GM19452 (cell line): ENCODE measurements at regions not wholly inside any gene's neighbourhood (a gene's known extent, or its start where the extent isn't known, plus 50 kb on each side); places are given as distances from the start of the nearest gene placed in this dataset.
"Not testable (repeated sequence)": the region's sequence is repeated elsewhere in the genome, so short reads cannot be mapped to it uniquely, and the experiment has no call there.

ENCODE experiments used
- ATAC-seq: cut with Tn5 transposase; IDR thresholded peaks from one replicate; pipeline ENCODE4 v1.9.1; 2021; ENCODE audit not compliant: unreplicated experiment

- ATAC-seq: not testable (repeated sequence)
Observed at GRCh38 chr5:112026879-112027278, 269.9 kb upstream of the NREP start.

- ATAC-seq: peak; percentile 68
Observed at GRCh38 chr5:112025757-112026156, 268.8 kb upstream of the NREP start.

- no peak for ATAC-seq
Observed at GRCh38 chr5:112024769-112025168, 267.8 kb upstream of the NREP start.

GRCh38 chr5:112024221-112024620 lies 267.2 kb upstream of the NREP start:
- no peak for ATAC-seq

GRCh38 chr5:112023766-112024165 lies 266.8 kb upstream of the NREP start:
- no peak for ATAC-seq

GRCh38 chr5:112018846-112019245 lies 261.9 kb upstream of the NREP start:
- ATAC-seq: no peak

- no peak for ATAC-seq
Observed at GRCh38 chr5:112016980-112017379, 260.0 kb upstream of the NREP start.

GRCh38 chr5:112014783-112015395 lies 257.9 kb upstream of the NREP start:
- no peak for ATAC-seq

GRCh38 chr5:112013660-112014059 lies 256.7 kb upstream of the NREP start:
- ATAC-seq: no peak

- no peak for ATAC-seq
Observed at GRCh38 chr5:112012104-112012503, 255.1 kb upstream of the NREP start.

GRCh38 chr5:112010475-112010874 lies 253.5 kb upstream of the NREP start:
- no peak for ATAC-seq

- no peak for ATAC-seq
Observed at GRCh38 chr5:112006721-112007120, 249.7 kb upstream of the NREP start.

- ATAC-seq: no peak
Observed at GRCh38 chr5:112005623-112005930, 248.6 kb upstream of the NREP start.

GRCh38 chr5:112004867-112005622 lies 248.1 kb upstream of the NREP start:
- ATAC-seq: peak; percentile 81

- no peak for ATAC-seq
Observed at GRCh38 chr5:112002376-112002775, 245.4 kb upstream of the NREP start.

GRCh38 chr5:111999286-111999685 lies 242.3 kb upstream of the NREP start:
- no peak for ATAC-seq

- ATAC-seq: no peak
Observed at GRCh38 chr5:111998871-111999270, 241.9 kb upstream of the NREP start.

GRCh38 chr5:111997711-111998110 lies 240.7 kb upstream of the NREP start:
- no peak for ATAC-seq

- no peak for ATAC-seq
Observed at GRCh38 chr5:111997308-111997707, 240.3 kb upstream of the NREP start.

- no peak for ATAC-seq
Observed at GRCh38 chr5:111996574-111996973, 239.6 kb upstream of the NREP start.

- ATAC-seq: no peak
Observed at GRCh38 chr5:111995701-111996100, 238.7 kb upstream of the NREP start.

GRCh38 chr5:111993242-111993641 lies 236.2 kb upstream of the NREP start:
- no peak for ATAC-seq

- ATAC-seq: peak; percentile 67
Observed at GRCh38 chr5:111984044-111984443, 227.1 kb upstream of the NREP start.
